Activated CD4-positive, alpha-beta T cell treated with anti-CD3 and anti-CD28 coated beads, Interleukin-2, Interleukin-6, amounts not matched to agents 100 ng/mL and 50 ng/mL, durations not matched to agents 16 hours and 8 hours (primary cell): ENCODE measurements at regions not wholly inside any gene's neighbourhood (a gene's known extent, or its start where the extent isn't known, plus 50 kb on each side); places are given as distances from the start of the nearest gene placed in this dataset.
A peak's percentile ranks its signal among the peaks of the same experiment; 100 is the strongest.
"Not testable (repeated sequence)": the region's sequence is repeated elsewhere in the genome, so short reads cannot be mapped to it uniquely, and the experiment has no call there.

Source experiments
- DNase-seq: peaks from one replicate; pipeline ENCODE4 v3.0.0-alpha.2; 2020

GRCh38 chr2:111406616-111407015 is 285.9 kb downstream of the BCL2L11 start:
- DNase-seq = not testable (repeated sequence)

GRCh38 chr2:111407632-111408194 is 287.0 kb downstream of the BCL2L11 start:
- not testable (repeated sequence) for DNase-seq

GRCh38 chr2:111410868-111411406 is 290.2 kb downstream of the BCL2L11 start:
- not testable (repeated sequence) for DNase-seq

GRCh38 chr2:111411867-111412681 is 291.4 kb downstream of the BCL2L11 start:
- not testable (repeated sequence) for DNase-seq

GRCh38 chr2:111412841-111413650 is 292.3 kb downstream of the BCL2L11 start:
- not testable (repeated sequence) for DNase-seq

- not testable (repeated sequence) for DNase-seq
These were observed 293.2 kb downstream of the BCL2L11 start for GRCh38 chr2:111413950-111414349.

DNA sequence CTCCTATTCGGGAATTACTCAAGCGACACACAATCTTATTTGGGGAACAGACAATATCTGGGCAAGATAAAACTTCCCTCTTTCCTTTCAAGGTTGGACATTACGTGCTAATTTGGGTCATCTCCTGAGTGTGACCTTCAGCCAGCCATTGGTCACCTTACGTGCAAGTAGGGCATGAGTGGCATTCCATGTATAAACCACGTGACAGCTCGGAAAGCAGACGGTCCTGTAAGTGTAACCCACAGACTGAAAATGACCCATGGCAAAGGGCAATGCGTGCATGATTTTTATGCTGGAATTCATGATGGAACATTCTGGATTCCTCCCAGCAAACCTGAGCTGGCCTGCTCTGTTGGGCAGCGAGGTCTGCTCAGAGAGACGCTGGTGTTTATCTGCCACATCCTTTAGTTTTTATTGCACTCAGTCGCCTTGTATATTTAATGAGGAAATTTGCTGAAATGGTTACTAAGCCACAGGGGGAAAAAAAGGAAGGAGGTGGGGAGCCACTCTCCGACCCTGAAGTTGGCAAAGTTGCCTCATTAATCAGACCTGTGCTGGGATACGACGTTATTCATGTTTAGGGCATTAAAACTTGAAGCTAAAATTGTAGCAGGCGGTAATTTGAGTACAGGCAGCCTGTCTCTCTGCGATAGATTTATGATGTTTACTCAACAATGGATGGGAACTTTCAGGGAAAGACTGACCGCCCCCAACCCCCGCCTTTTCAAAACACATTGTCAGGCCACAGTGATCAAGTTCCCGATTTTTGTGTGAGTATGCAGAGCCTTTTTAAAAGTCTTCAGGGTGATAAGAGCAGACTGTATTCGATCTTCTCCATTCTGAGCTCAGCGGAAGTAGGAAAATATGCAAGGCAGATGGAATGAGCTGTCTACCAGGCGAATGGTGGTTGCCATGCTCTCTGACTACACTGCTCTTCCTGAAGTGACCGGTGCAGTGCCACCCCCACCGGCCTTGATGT is 295.3 kb downstream of the BCL2L11 start:
- DNase-seq = not testable (repeated sequence)

DNA sequence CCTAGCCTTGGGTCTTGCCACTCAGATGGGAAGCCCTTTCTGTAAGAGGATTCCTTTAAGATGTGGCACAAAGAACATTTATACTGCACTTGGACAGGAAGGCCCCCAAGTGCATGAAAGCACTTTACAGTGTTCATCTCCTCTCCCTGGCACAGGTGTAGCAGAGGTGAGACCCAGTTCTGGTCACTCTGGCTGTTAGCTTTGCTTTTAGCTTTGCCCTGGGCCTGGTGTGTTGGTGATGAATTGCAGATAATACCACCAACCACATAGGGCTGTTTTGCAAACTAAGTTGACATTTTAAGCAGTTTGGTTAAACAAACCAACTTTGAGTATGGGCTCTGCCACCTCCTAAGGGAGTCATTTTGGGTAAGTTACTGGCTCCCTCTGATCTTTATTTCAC is 296.3 kb downstream of the BCL2L11 start:
- not testable (repeated sequence) for DNase-seq

DNA sequence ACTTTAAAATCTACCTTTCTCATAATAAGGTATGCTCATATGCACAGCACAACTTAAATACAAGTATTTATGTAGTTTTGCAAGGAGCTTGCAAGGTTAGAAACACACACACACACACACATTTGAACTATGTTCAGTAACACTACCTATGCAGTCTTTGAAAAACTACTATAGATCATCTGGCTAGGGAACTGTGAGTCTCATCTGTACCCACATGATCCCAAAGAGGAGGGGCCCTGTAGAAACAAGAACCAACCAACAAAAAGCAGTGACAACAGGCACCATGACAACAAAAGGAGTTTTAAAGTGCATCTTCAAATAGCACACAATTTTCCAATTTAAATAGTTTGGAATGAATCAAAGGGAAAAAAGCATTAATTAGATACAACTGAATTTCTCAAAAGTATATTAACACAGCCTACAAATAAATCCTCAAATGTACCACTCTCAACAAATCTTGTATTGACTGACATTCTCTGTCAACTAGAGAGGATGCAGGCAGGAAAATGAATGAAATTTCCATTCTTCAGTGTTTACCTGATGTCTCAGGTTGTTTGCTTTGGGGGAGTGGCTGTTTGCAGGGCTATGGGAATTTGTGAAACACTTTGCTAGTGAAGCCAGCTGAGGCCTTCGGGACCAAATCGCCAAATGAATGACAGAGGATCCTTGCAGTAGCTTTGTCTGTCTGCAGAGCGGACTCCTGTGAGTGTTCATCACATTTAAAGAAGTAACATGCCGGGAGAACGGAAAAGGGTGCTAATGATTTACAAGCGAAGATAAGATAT is 297.6 kb downstream of the BCL2L11 start:
- DNase-seq = not testable (repeated sequence)

DNA sequence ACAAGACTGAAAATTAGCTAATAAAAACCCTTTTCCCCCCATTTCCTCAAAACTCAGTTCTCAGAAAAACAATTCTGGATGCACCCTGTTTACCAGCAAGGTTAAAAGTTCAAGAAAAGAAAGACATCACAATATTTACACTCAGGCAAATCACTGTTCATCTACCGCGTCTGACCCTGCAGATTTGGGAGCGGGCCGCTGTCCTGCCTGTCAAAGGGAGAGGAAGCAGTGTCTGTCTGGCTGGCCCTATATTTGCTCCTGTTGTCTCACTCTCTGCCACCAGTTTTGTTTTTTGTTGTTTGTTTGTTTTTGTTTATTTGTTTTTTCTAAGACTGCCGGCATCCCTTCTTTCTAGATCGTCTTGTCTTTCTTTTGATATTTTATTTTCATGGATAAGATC is 299.4 kb downstream of the BCL2L11 start:
- not testable (repeated sequence) for DNase-seq

DNA sequence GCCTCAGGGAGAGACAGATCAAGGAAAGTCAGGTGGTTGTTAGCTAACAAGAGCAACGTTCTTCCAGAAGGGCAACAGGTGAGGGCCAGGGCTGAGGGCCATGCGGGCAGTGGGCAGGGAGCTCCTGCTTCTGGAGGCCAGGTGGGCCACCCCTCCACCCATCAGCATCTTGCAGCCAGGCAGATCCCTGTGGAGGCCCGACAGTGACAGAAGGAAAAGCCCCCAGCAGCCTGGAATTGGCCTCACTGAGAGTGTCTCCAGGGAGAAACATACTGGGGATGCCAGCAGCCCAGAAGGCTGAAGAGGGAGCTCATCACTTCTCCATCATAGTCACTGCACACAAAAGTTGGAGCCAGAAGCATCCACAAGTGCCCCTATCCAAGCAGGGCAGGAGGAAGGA is 300.1 kb downstream of the BCL2L11 start:
- not testable (repeated sequence) for DNase-seq

DNA sequence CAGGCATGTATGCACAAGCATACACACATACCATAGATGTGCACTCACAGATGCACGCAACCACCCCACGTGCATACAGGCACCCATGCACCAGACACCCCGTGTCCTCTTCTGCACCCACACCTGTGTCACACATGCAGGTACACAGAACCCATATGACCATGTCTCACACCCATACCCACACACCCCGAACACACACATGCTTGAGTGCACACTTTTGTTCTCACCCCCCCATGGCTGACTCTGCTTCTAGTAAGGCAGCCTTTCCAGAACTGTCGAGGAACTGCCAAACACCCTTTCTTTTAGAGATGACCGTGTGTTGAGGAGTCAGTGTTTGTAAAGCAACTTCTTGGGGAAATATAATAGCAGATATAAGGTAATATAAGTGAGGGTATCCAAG is 301.2 kb downstream of the BCL2L11 start:
- DNase-seq = not testable (repeated sequence)

DNA sequence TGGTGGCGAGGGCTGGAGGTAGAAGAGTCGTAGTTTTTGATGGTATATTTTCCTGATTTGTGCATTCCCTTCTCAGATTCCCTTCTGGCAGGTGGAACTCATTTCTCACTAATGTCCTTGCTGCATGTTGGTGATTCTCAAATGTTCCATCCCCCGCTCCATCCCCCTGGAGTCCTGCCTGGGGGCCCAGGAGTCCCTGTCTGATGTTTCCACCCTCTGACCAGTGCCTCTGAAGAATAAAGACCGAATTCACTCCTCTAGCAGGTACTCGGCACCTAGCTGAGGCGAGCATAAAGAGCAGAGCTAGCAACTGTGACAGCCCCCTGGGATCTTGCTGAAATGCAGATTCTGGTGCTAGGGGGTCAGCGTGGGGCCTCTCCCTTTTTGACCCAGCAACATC is 301.8 kb downstream of the BCL2L11 start:
- DNase-seq = not testable (repeated sequence)

GRCh38 chr2:111423184-111423583 is 302.5 kb downstream of the BCL2L11 start:
- not testable (repeated sequence) for DNase-seq

GRCh38 chr2:111424176-111424575 is 303.5 kb downstream of the BCL2L11 start:
- not testable (repeated sequence) for DNase-seq

DNA sequence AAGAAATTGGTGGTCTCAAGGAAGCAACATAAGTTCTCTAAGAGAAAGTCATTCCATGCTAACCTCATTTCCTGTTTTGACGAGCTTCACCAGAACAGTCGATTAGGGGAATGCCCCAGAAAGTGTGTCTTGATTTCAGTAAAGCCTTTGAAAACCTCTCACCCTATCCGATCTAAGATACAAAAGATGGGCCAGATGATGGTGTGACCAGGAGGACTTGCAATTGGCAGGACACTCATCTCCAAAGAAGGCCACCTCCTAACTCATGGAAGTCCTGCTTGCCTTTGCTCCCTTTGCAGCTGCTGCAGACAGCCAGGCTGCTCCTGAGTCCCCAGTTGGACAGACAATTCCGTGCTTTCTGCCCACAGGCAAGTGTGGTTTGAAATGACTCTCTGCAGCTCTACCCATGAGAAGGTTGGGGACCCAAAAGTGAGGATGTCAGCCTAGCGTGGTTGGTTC is 304.2 kb downstream of the BCL2L11 start:
- DNase-seq = peak; percentile 54

GRCh38 chr2:111425789-111426201 is 305.1 kb downstream of the BCL2L11 start:
- DNase-seq = peak; percentile 79

DNA sequence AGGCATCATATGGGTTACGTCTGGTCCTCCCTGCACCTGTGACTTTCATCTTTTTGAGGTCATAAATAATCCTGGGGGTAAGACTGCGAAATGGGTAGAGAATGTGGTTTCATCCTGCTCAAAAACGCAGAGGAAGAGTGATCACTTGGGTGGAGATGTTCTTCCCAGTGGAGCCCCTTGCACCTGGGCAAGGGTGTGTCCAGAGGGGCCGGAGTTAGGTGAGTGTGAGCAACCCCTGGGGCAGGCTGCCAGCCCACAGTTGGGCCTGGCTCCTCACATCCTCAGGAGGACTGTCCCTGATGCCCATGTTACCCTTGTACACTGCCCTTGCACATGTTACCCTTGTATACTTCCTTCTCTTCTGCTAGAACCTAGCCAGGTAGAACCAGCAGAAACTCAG is 306.6 kb downstream of the BCL2L11 start:
- not testable (repeated sequence) for DNase-seq

DNA sequence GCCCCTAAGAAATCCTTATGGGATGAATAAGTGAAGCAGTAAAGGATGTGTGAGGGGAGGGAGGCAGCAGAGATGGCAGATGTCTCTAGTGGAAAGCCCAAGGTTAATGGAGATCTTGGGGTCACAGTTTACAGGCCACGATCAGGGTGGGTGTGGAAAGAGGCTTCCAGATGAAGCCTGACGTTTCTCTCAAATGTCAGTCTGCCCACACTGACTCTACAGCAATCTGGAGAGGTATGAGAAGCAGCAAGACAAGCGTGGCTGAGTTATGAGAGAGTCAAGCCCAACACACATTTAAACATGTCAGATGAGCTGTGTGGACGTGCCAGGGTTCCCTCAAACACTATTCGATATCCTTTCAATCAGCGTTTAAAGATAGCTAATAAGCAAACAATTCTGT is 308.2 kb downstream of the BCL2L11 start:
- not testable (repeated sequence) for DNase-seq

DNA sequence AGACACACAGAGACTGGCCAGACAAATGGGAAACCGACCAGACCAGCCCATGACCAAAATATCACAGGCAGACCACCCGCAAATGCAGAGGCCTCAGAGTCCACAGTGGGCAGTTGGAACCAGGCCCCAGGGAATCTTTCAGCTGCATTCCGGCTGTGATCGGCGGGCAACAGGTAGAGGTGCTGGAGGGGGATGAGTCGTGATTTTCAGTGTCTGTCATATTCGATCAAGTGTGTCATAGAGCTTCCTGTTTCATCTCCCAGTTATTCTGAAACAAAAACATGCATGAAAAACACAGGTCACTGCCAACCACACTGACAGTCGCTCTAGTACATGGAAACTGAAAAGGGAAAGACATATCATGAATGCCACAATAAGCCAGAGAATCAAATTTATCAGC is 308.6 kb downstream of the BCL2L11 start:
- DNase-seq = peak; percentile 33
